ENCODE measurements at regions not wholly inside any gene's neighbourhood (a gene's known extent, or its start where the extent isn't known, plus 50 kb on each side); places are given as distances from the start of the nearest gene placed in this dataset.

DNA sequence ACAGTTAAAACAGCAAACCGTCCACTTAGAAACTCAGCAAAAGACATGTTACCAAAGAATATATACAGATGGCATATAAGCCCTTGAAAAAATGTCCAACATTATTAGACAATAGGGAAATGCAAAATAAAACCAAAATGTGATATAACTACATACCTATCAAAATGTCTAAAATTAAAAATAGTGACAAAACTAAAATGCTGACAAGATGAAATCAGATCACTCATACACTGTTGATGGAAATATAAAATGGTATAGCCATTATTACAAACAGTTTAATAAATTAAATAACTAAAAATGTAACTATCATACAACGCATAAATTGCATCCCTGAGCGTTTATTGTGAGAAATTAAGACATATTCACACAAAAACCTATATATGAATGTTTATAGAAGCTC, 939.7 kb upstream of the ZWINT start:
- DNase-seq, result no peak

DNA sequence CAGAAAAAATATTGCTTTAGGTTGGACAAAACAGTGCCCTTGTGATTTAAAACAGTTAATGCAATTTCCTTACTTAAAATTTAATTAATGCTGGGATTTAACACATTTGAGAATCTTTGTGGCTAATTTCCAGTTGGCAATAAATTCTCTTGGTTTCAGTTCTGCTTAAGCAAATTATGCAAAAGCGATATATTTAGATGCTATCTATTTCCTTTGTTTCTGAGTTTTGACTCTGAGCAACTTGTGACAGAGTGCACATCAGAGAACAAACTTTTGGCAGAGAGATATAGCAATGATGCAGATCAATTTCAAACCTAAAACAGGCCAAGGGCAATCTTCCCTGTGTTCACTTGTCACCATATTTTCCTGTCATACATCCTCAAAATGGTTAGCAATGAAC, 933.6 kb upstream of the ZWINT start:
- no peak for DNase-seq

DNA sequence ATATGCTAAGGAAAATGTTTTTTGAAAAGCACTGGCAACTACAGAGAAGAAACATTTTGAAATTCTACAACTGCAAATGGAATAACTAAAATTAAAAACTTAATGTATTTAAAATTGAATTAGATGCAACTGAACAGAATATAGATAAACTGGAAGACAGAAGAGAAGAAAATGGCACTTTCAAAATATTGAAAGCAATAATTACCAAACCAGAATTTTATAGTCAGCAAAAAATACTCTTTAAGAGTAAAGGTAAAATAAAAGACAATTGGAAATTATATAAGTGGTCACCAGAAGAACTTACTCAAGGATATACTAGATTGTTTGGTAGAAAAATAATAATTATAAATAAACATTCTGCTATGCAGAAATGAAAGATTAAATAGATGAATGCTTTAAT, 927.7 kb upstream of the ZWINT start:
- DNase-seq, result no peak

DNA sequence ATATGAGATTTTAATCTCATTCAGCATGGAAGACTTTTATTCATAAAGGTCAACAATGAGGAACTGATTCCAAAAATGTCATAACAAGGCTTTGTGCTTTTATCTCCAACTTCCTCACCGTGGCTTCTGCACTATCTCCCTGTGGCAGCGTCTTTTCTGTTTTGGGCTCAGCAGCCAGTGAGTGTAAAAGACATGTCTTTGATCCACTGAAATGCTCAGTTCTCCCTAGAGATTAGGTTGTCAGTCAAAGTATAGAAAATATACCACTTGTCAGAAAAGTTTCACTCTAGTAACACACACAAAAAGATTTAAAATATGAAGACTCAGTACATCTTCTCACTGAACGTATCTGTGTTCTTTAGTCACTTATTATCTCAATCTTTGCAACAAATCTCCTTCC, 901.8 kb upstream of the ZWINT start:
- no peak for DNase-seq

DNA sequence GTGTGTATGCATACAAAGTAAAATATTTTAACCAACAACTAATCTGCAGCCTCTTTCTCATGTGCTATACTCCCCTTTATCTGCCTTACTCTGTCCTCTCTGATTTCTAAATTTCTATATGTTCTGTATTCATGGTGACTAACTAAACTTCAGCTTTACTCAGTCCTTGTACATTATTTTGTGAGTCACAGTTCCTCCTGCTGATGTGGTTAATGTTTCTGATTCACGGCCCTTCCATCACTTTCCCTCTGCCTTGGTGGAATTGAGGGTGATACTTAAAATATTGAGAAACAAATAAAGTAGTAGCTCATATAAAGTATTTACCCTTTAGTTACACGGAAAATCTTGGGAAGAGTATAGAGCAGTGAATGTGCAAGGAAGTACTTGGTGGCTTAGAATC, 899.1 kb upstream of the ZWINT start:
- DNase-seq, result no peak

DNA sequence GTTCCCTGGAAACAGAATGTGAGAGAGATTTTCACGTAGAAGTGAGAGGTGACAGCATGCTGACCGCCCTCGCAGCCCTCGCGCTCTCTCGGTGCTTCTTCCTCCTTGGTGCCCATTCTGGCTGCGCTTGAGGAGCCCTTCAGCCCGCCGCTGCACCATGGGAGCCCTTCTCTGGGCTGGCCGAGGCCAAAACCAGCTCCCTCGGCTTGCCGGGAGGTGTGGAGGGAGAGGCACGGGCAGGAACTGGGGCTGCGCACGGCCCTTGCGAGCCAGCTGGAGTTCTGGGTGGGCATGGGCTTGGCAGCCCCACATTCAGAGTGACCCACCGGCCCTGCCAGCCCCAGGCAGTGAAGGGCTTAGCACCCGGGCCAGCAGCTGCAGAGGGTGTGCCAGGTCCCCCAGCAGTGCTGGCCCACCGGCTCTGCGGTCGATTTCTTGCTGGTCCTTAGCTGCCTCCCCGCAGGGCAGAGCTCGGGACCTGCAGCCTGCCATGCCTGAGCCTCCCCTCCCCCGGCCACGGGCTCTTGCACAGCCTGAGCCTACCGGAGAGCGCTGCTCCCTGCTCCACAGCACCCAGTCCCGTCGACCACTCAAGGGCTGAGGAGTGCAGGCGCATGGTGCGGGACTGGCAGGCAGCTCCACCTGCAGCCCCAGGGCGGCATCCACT, 888.7 kb upstream of the ZWINT start:
- DNase-seq, result no peak

DNA sequence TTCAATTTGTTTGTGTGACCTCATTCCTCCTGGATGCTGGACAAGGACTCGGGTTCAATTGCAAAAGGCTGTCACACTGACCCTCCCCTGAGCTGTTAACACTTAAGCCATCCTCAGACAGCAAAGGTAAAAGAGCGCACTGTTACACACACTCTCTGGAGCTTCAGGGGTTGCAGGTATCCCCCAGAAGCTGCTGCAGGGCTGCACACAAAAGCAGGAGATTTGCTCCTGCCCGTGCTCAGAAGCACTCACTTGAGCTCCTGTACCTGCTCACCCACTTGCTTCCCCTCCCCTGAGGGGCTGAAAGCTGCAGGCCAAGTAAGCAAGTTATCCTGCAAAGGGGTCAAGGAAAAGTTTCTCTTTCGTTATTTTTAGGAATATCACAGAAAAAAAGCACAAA, 886.2 kb upstream of the ZWINT start:
- DNase-seq, result no peak

DNA sequence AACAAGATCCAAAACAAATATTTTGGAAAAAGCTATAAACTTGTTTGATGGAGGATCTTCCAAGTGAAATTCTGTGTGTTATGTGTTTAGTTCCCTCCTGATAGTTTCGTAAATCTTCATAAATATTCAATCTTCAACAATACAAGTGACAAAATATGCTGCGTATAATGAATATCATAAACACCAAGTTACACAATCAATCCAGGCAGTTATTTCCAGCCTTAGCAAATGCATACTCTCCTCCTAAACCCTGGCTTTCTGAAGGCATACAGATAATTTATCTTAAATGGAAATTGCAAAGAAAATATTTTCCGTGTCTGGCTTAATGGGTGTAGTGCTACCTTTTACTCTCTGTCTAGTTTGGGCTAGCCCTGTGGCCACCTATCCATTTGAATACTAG, 864.9 kb upstream of the ZWINT start:
- no peak for DNase-seq

DNA sequence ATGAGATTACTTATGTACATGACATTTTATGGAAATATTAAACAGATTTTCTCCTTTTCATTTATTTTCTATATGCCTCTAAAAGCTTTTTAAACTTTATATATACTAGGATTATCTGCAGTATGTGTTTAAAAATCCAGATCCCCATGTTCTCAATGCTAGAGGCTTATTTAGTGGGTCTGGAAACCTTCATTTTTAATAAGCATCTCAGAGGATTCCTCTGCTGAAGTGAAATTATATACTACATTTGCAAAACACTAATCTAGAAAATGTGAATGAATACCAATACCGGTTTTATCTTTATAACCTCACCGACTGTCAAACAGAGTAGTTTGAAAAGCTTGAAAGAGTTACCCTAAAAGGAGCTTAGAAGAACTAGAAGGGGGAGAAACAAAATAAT, 863.8 kb upstream of the ZWINT start:
- no peak for DNase-seq

DNA sequence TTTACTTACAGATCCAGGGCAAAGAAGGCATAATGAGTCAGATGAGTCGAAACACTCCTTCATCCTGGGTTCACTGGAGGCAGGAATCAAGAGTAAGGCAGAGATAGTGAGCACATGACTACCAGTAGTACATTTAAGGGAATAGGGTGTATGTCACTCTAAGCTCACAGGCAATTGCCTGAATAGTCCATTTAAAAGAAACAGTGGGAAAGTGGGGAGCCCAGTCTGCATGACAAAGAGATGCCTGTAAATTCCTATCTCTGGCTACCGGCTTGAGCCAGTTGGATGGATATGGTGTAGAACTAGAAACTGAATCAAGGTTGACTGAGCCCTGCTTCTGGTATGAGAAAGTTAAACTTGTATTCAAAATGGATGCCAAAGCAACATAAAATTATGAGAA, 861.5 kb upstream of the ZWINT start:
- no peak for DNase-seq

DNA sequence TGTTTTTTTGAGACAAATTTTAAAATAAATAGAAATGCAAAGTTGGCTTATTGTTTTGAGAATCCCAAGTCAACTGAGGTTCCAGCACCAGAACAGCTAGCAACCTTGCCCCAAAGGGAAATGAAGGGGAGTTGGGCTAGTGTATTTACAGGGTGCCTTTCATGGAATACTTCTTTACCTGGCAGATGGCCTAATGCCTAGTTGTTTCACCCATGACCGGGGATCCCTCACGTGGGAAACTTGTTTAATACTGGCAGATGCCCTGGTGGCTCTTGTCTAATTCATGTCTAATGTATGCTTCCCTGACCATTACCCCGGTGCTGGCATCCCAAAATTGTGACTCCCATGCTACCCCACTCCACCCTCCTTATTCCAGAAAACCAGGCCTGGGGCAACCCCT, 861.1 kb upstream of the ZWINT start:
- DNase-seq, result no peak

DNA sequence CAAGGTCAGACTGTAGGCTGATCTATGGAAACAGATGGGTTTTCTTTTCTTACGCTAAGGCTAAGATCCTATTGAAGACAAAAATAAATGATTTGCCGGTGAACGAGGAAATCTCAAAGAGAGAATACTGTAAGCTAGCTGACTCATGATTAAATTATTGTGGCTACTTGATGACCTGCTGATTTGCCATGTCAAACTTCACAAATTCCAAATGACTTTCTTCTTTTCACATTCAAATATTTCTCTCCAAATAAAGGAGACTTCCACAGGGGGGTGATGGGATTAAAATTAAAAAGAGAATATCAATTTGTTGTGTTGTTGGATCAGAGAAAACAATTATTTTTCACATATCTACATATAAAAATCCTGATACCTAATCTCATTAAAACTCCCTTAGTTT, 860.6 kb upstream of the ZWINT start:
- no peak for DNase-seq

DNA sequence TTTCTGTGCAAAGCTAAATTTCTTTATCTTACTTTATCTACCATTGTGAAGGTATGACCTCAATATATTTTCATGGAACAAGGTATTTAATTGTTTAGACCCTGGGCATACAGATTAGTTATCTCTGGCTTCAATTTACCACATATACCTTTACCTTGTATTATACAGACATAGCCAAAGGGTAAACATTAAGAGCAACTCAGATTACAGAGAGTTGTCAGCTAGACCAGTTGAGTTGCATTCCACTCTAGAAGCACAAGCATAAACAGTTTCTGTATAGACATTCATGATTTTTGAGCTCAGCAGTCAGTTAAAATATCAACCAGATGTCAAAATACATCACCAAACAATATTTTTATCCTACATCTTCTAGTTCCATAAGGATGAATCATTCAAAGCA, 857.3 kb upstream of the ZWINT start:
- DNase-seq, result no peak

DNA sequence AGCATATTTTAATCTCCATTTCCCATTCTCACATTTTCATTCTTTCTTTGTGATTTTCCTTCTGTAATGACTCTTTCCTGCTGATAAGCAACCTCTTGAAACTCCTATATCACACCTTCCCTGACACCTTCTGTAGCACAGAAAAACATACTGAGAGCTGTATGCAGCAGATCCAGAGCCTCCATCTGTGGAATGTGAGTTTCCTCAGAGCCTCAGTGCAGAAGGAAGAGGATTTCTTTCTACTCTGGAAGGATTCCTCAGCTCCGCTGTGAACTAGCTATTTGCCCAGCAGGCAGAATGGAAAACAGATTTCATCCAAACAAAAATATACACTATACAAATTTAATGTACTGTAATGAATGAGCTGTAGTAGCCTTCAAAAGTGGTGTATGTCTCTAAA, 841.3 kb upstream of the ZWINT start:
- no peak for DNase-seq

DNA sequence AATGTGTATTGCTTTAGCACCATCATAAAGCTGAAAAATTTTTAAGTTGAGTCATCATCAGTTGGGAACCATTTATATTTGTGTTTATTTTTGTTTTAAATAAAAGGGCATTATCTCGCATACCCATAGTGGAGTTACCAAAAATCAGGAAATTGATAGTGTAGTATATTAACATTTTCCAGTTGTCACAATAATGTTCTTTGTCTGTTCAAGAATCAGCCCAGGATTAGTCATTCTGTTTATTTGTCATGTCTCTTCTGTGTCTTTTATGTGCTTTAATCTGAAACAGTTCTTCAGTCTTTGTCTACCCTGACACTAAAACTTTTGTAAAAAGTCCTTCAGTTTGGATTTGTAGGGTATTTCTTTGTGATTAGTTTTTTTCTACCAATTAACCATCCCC, 827.8 kb upstream of the ZWINT start:
- no peak for DNase-seq

DNA sequence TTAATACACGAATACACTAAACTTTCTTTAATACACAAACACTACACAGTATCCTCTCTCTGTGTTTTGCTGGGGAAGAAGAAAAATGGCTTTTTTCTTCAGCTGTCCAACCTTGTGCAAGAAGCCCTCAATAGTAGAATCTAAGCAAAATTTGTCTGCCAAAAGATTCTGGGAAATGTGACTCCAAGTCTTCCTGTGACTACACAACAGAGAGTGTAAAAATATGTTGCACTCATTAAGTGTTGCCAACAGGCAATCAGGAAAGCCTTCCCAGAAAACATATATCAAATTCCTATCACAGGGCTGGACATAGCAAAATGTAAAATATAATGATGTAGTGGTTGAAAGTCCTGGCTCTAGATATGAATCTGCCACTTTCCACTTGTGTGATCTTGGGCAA, 825.1 kb upstream of the ZWINT start:
- no peak for DNase-seq

DNA sequence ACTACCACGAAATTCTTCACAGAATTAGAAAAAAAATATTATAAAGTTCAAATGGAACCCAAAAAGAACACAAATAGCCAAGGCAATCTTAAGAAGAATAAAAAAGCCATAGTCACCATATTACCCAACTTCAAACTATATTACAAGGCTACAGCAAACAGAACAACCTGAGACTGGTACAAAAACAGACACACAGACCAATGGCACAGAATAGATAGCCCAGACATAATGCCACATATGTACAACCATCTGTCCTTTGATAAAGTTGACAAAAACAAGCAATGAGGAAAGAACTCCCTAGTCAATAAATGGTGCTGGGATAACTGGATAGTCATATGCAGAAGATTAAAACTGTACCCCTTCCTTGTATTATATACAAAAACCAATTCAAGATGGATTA, 808.5 kb upstream of the ZWINT start:
- DNase-seq, result no peak

DNA sequence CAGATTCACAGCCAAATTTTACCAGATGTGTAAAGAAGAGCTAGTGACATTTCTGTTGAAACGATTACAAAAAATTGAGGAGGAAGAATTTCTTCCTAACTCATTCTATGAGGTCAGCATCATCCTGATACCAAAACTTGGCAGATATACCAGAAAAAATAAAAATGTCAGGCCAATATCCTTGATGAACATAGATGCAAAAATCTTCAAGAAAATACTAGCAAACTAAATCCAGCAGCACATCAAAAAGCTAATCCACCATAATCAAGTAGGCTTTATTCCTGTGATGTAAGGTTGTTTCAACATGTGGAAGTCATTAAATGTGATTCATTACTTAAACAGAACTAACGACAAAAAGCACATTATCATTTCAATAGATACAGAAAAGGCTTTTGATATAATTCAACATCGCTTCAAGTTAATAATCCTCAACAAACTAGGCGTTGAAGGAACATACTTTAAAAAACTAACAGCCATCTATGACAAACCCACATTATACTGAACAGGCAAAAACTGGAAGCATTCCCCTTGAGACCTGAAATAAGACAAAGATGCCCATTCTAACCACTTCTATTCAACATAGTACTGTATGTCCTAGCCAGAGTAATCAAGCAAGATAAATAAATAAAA, 807.7 kb upstream of the ZWINT start:
- DNase-seq, result no peak

DNA sequence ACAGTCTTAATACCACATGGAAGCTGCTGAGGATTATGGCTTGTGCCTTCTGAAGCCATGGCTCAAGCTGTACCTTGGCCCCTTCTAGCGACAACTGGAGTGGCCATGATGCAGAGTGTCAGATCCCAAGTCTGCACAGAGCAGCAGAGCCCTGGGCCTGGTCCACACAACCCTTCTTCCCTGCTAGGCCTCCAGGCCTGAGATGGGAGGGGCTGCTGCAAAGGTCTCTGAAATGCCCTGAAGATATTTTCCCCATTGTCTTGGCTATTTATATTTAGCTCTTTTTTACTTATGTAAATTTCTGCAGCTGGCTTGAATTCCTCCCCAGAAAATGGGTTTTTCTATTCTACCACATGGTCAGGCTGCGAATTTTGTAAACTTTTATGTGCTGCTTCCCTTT, 804.6 kb upstream of the ZWINT start:
- DNase-seq, result no peak

DNA sequence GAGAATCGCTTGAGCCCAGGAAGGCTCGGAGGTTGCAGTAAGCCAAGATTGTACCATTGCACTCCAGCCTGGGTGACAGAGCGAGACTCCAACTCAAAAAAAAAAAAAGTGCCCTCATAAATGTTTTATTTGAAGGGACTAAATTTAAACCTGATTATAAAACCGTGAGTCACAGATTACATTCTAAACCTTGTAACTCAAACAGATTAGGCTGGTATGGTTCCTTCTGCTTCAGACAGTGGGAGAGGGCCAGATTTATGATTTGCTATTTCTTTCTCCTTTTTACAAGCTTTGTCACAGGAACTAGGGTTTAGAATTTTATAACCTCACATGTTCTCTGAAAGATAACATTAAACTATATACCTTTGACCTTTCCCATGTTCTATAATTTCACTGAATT, 801.2 kb upstream of the ZWINT start:
- no peak for DNase-seq

DNA sequence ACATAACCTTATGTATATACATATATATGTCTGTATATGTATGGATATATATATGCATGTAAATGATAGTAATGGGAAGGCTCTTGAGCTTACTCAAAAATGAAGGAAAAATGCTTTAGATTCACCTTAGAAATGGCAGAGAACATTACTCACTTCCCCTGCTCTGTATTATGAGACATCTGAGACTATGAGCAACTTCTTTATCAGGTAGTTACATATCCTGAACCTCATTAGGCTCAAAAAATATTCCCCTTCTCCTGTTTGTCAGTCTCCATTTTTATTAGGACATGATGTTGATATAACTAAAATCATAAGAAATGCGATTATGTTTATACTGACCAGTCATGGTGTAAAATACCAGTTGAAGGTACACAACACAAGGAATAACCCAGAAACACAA, 800.1 kb upstream of the ZWINT start:
- no peak for DNase-seq

DNA sequence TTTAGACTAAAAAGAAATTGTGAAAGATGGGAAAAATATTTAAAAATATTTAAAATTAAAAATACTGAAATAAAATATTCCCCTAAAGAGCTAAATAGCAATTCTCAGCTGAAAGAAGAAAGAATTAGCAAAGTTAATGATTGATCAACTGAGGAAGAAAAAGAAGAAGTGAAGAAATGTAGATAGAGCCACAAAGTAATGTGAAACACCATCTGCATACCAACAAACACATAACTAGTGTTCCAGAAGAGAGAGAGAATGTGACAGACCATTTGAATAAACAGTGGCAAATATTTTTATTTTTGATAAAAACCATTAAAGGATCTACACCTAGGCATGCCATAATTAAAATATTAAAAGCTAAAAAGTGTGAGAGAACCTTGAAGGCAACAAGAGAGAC, 784.5 kb upstream of the ZWINT start:
- no peak for DNase-seq

DNA sequence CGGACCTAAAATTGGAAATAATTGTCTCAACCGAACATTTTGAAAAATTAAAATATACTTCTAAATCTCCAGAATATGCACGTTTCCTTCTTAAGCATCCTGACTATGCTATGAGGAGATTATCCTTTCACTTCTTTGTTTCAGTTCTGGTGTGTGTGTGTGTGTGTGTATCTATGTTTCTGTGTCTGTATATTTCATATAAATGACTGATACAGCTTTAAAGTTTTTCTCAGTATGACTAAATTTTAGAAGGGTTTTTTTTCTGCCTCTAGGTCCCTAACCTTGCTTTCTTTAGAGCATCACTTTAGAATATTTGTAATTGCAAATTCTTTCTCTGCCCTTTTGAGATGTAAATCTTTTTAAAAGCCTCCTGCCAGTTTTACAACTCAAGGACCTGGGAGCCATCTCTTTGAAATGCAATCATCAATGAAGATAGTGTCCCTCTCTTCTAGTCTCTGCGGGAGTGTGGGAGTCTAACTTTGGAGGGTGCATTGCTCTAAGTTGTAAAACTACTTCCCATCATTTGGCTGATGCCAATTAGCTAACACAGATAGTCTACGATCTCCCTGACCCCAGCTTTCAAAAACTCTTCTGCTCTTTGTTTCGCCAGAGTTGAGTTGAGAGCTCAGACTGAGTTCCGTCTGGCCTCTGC, 782.0 kb upstream of the ZWINT start:
- DNase-seq, result no peak

DNA sequence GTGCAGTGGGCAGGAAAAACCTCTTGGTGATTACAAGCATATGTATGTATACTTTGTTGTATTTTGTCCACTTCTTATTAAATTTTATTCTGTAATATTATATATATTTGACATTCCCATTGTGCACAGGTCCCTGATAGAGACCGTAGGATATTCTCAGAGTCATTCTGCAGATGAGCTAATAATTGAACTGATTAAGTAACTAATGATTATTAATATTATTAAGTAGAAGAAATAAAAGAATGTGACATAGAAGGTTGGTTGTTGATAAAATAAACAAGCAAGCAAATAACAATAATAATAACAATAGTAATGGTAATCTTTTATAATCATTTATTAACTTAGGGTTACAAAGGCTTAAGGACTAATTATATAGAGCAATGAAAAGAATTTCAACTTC, 780.6 kb upstream of the ZWINT start:
- DNase-seq, result no peak

DNA sequence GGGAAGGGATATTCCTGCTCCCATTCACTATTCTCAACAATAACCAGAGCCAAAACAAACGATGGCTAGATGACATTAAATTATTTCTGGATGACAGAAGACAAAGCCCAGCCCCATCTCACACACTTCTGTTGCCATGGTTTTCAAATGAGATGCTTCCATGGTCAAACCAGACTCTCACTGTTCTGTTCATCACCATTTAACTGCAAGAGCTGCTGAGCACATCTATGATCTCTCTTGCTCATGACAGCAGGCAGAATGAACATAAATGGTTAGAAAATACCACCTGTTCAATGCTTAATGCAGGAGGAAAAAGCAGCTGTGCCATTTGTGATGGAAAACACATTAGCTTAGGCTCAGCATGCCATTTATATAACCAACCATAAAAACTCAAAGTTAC, 758.6 kb upstream of the ZWINT start:
- no peak for DNase-seq

All from hematopoietic multipotent progenitor cell treated with erythropoietin and hydrocortisone succinate and interleukin-3 and kit ligand, for 8 days (in vitro differentiated cells).